HPDE6-E6E7 (cell line): ENCODE measurements at regions not wholly inside any gene's neighbourhood (a gene's known extent, or its start where the extent isn't known, plus 50 kb on each side); places are given as distances from the start of the nearest gene placed in this dataset.

Experiments
- DNase-seq: peaks from one replicate; pipeline ENCODE4 v3.0.0; 2011; ENCODE audit warnings: missing footprints; ENCODE audit errors: extremely low spot score

DNA sequence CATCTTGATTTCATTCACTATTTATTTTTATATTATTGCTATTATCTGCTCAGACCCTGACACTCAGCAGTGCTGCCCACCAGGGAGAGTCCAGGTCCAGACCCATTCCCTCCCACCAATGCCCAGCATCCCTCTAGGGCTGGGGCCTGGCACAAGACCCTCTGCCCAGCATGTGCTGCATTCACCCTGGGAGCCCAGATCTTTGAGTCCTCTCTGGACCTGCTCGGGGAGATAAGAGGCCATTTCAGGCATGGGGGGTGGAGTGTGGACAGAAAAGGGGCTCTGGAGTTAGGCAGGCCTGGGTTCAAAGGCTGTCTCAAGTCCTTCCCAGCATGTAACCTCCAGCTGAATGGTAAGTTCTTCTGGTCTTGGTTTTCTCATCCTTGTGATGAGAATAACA lies 209.6 kb downstream of the CYP26B1 start:
- no peak for DNase-seq

- no peak for DNase-seq
Measured at GRCh38 chr2:71937396-71937795, 210.3 kb downstream of the CYP26B1 start.

GRCh38 chr2:71936076-71937030 lies 211.3 kb downstream of the CYP26B1 start:
- no peak for DNase-seq

GRCh38 chr2:71935262-71935848 lies 212.3 kb downstream of the CYP26B1 start:
- DNase-seq, result no peak

GRCh38 chr2:71934595-71935261 lies 212.9 kb downstream of the CYP26B1 start:
- no peak for DNase-seq

DNA sequence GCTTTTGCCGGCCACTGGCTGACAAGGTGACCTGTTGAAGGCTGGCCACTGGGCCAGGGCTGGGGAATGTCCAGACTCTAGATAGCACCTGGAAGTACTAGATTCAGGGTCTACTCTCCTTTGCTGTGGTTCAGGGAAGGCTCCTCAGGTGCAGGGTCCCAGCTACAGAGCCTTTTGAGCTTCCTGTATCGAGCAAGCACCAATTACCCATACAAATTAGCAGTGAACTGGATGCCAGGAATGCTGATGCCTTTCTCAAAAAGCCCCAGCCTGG lies 213.4 kb downstream of the CYP26B1 start:
- no peak for DNase-seq

DNA sequence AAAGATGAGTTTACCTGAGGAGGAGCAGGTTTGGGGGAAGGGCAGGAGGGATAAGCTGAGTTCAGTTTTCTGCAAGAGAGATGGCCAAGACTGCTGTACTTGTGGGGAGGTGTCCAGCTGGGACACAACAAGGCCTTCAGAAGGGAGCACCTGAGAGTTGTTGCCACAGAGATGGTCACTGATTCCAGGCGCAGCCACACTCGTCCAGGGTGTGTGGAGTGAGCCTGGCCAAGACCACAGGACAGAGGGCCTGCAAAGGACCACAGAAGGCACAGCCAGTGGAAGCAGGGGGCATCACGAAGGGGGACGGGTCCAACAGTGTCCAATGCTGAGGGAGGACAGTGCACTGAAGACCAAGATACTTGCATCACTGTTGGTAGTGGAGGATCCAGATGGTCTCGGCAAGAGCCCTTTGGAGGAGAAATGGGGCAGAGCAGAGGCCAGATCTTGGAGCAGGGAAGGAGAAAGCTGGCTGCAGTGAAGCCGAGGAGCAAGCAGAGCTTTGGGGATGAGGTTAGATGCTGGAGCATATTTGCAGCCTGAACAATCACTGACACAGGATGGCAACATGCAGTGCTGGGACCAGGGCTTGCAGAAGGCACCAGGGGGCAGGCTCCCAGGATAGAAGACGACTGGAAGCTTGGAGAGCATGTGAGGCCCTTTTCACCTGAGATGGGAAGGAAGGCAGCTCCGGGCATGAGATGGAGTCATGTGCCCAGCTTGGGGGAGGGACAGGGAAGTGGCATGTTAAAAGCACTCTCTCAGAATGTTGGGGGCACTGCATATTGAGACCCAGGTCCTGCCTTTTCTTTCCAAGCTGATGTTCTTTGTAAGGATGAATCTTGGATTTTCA lies 214.0 kb downstream of the CYP26B1 start:
- no peak for DNase-seq

DNA sequence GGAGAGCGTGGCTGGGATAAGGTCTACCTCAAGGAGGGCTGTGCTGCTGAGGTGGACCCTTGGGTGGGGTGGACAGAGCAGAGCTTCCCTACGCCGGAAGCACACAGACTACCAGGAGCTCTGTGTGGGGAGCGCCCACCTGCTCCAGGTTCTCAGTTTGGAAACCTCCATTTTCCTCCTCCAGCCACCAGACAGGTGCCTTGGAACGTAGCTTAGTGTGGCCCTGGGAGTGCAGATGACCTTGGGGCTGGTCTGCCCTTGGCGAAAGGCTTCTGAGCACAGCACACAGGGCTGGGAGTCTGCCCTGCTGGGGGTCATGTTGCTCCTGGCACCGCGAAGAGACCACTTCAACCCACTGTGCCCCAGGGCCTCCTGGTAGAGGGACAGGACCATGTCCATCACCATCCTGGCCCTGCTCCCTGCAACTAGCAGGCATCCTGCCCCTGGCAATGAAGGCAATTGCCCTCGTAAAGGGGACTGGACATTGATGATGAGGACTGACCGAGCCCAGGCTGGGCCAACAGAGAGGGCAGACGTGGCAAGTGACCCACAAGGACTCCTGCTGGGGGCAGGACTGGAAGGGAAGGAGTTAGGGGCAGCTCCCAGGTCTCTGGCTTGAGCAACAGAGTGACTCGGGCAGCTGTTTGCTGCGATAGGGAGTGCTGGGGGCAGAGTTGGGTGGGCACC lies 214.7 kb downstream of the CYP26B1 start:
- no peak for DNase-seq

- DNase-seq, result no peak
Measured at GRCh38 chr2:71932037-71932779, 215.5 kb downstream of the CYP26B1 start.

- DNase-seq, result no peak
Measured at GRCh38 chr2:71930049-71930681, 217.5 kb downstream of the CYP26B1 start.

GRCh38 chr2:71929482-71929772 lies 218.2 kb downstream of the CYP26B1 start:
- DNase-seq, result no peak

DNA sequence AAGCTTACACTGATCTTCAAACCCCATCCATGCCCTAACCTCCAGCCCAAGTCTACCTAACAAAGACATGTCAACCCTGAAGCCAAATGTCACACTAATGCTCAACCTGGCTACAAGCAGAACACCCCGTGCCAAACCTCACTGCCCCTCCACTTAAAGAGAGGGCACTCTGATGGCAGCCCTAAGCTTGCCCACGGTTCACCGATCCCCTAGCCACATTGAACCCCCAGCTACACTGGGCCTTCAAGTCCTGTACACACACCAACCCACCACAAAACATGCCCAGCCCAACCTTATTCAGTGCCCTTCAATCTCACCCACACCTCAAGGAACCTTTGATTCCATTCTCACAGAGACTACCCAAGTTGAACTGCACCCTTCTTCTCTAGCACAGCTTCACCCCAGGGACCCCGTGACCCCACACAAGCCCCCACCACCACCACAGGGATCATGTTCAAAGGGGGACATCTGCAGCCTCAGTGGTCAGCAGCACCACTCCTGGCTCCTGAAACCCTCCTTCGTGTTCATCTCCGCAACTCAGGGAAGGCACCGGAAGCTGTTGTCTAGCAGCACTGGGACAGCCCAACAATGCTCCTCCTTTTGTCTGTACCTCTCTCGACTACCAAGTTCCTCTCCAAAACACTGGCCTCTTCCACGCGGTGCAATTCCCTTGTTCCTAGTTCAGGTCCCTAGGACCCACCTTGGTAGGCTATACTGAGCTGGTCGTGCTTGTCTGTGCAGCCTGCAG lies 218.8 kb downstream of the CYP26B1 start:
- no peak for DNase-seq

DNA sequence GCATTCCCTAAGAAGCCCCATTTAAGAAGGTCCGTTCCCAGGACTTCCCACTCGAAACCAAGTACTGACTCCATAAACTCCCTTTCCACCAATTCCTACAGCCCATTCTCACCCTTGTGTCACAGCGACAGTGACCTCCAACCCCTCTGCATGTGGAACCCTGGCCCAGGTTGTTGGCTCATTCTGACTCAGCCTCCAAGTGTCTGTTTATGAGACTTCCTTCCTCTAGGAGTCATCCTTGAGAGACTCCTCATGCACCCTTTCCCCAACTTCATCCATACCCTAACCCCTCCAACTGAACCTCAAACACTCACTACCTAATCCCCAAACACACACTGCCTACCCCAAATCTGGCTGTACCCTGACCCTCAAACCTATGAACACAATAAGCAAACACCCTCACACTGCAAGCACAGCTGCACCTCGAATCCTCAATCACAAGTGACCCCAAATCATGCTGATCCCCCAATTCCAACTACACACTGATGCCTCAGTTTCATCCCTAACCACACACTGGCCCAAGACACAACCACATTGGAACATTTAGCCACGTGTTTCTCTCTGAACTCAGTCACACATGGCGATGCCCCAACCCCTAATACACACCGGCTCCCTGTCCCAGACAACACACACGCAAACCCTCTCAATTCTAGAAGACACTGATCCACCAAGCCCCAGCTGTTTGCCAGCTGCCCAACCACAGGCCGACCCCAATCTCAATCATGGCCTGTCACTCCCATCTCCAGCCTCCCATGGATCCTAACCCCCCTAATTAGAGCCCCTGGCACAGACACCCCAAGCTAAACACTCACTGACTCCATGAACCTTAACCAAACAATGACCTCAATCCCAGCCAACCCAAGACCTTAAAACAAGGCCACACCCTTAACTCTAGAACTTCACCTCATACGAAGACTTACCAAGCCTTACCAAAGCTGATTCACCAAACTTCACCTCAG lies 219.6 kb downstream of the CYP26B1 start:
- no peak for DNase-seq

DNA sequence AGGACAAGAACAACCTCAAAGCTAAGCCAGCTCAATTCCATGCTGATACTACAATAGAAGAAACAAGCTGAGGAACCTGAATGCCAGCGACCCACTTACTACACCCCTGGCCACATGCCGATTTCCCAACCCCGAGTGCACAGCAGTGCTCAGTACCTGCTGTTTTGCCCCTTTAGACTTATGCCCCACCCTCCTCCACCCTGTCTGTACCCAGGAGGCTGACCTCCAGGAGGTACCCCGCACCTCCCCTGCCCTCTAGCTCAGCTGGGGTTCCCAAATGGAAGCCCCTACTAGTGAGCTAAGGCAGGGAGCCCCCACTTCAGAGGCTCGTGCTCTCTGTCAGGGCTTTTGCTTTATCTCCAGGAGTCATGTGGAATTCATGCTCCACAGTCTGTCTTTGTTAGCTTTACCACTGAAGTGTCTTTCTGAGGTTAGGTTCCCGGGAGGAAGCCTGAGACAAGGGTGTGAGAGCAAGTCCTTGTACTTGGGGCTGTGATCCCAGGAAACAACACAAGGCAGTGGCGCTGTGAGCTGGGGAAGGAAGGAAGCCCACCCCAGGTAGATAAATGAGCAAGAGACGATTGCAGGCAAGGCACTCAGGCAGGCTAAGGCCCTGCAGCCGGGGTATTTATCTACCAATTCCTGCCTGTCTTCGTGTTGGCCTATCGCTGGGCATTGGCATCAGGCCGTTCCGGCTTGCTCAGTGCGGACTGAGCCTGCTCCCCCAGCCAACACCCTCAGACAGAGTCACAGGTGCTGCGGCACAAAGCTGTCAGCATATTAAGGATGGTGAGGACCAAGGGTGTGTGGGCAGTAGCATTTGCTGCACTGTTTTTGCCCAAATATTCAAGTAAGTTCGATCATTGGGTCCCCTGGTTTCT lies 220.5 kb downstream of the CYP26B1 start:
- no peak for DNase-seq

GRCh38 chr2:71926089-71926447 lies 221.6 kb downstream of the CYP26B1 start:
- DNase-seq, result no peak

GRCh38 chr2:71925268-71926088 lies 222.2 kb downstream of the CYP26B1 start:
- DNase-seq, result no peak
